ENCODE measurements at regions not wholly inside any gene's neighbourhood (a gene's known extent, or its start where the extent isn't known, plus 50 kb on each side); places are given as distances from the start of the nearest gene placed in this dataset.

GRCh38 chr6:78324213-78324612 is 543.1 kb upstream of the IRAK1BP1 start:
- TF ChIP-seq CTCF (IDR thresholded peaks at IDR 0.05; ENCODE audit: low read depth, low read length, poor library complexity, severe bottlenecking) (no peak), EZH2phosphoT487 (IDR thresholded peaks at IDR 0.05; ENCODE audit: borderline replicate concordance, low read length) (no peak)

Data from DOHH2 (cell line).